GM18517 (cell line): ENCODE measurements at regions not wholly inside any gene's neighbourhood (a gene's known extent, or its start where the extent isn't known, plus 50 kb on each side); places are given as distances from the start of the nearest gene placed in this dataset.
"Not testable (repeated sequence)": the region's sequence is repeated elsewhere in the genome, so short reads cannot be mapped to it uniquely, and the experiment has no call there.

Experiments used
- ATAC-seq: cut with Tn5 transposase; IDR thresholded peaks from one replicate; pipeline ENCODE4 v1.9.1; 2021; ENCODE audit warnings: mild to moderate bottlenecking, moderate library complexity; ENCODE audit not compliant: unreplicated experiment

- ATAC-seq: no peak
Observed at GRCh38 chr9:107805201-107805600, 315.6 kb upstream of the KLF4 start.

DNA sequence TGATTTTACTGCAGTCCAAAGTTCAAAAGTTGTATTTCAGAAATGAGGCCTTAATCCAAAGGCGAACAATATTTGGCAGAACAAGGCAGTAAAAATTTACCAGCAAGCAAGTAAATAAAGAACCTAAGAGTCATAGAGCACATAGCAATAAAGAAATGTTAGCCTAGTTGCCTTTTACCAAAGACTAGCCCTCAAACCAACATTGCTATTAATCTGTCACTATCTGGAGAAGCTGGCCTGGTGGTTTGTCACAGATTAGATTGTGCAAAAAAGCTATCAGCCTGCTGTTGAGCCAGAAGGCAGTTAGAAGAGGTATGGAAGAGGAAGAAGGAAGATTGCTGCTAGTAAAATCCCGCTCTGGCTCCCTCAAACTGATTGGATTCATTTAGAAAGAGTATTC is 304.7 kb upstream of the KLF4 start:
- no peak for ATAC-seq

DNA sequence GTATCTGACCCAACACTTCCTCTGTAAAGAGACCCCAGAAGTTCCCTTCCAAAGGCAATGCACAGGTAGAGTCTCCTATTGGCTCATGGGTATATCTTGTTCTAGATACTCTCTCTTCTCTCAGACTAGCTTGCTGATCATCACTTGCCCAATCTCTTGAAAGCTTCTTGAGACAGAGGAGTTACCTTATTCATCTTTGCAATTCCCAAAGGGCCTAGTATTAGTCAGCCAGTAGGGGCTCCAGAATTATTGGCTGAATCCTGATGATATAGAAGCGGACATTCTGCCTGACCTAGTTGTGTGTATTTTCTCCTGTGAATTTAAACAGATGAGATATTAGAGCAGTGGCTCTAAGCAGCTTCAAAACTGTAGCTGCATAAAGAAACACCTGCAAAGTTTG is 304.0 kb upstream of the KLF4 start:
- ATAC-seq: no peak

DNA sequence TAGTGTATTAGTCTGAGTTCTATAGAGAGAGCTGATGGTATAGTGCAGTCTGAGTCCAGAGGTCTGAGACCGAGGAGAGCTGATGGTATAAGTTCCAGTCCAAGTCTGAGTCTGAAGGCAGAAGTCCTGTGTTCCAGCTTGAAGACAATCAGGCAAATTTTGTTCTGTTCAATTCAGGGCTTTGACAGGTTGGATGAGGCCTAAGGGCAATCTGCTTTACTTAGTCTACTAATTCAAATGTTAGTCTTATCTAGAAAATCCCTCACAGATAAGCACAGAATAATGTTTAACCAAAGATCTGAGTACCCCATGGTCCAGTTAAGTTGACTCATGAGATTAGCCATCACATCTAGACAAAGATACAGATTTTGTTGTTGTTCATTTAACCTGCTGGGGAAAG is 303.0 kb upstream of the KLF4 start:
- no peak for ATAC-seq

DNA sequence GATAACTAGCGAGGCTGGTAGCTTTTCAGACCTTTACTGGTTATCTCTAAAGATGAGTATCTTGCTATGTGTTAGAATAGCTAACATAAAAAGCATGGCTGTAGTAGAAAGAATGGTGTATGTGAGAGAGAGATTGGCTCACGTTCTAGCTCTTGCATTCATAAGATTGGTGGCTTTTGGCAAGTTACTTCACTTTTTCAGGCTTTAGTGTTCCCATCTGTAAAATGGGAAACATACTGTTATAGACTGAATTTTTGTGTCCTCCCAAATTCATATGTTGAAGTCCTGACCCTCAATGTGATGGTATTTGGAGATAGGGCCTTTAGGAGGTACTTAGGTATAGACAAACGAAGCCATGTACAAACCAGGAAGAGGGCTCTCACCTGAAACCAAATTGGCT is 302.4 kb upstream of the KLF4 start:
- no peak for ATAC-seq

DNA sequence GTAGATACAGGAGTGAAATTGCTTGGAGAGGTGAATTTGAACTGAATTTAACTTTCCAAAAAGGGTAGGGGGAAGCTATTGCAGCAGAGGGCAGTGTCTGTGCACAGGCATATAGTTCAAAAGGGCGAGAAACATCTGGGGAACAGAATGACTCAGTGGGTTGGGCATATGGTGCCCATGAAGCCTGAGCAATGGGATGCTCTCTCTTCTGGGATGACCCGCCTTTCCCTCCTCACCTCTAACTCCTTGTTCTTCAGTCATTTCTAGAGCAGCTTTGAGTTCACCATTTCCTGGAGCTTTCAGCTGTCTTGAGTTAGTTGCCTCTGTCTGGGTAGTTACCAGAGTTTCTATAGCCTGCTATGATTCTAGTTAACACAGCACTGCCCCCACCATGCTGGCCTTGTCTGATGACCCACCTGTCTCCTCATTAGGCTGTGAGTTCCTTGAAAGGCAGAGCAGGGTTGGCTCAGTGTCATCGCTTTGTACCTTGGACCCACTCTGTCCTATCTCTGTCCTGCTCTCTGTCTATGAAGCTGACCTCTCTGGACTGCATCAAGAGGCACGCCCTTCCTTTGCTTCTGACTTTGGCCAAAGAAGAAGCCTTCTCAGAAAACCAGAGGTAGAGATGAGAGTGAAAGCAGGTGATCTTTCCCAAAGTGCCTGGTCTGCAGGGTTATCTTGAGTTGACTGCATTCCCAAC is 299.6 kb upstream of the KLF4 start:
- no peak for ATAC-seq

DNA sequence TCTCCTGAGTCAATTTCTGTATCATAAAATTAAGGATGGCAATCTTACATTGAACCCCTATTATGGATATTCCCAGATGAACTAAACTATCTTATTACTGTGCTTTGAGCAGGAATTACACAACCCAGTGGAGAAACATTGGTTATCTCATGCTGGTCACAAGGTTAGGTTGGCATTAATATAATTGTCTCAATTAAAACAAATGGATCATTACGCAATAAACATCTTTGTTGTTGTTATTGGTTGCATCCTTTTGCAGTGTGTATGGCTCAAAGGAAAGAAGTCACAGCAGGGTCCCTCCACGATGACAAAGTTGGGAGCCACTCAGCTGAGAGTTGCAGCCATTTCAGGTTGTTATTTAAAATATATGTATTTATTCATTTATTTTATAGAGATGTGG is 297.0 kb upstream of the KLF4 start:
- ATAC-seq: no peak

DNA sequence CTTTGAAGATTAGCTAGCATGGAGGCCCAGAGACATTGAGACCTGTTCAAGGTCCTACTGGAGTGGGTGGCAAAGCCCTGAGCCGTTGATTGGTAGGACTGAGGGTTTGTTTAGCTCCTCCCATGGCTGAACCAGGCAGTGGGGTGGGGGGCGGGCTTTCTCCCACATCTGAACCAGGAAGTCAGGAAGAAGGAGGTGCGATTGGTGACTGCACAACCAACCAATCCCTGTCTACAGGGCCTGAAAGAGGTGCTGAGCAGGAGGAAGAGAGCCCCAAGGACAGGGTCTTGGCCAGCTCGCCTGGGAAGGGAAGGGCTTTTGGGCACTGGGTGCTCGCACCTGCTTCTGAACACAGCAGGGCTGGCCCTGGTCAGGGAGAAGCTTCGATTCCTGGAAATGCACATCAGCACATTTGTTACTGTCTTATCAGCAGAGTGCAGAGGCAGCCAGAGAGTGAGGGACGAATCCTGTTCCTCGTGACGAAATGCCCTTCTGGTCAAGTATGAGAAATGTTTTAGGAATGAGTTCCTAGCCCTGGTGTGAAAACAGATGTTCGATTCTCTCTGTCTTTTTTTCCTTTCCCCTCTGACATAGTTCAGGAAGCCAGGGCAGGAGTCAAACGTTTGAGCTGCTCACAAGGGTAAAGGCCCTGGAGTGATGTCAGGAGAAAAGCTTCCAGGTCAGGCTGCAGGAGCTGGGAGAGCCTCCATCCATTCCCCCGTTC is 294.8 kb upstream of the KLF4 start:
- ATAC-seq: no peak

- ATAC-seq: no peak
Observed at GRCh38 chr9:107782789-107783188, 293.2 kb upstream of the KLF4 start.

DNA sequence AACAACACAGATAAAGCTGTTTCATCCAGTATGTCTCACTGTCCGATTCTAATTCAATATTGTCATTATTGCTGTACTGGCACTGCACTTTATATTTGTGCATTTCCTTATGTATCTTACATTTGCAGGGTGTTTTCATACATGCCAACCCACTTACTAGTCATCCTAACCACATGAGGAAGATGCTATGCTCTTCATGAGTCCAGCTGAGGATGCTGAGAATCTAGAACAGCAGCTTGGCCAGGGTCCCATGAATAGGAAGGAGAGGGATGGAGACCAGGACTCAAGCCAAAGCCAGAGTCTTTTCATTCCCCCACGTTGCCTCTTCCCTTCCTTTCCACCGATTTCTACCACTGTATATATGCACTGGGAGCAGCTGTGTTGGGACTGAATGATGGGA is 292.8 kb upstream of the KLF4 start:
- no peak for ATAC-seq

GRCh38 chr9:107780960-107781359 is 291.4 kb upstream of the KLF4 start:
- no peak for ATAC-seq

DNA sequence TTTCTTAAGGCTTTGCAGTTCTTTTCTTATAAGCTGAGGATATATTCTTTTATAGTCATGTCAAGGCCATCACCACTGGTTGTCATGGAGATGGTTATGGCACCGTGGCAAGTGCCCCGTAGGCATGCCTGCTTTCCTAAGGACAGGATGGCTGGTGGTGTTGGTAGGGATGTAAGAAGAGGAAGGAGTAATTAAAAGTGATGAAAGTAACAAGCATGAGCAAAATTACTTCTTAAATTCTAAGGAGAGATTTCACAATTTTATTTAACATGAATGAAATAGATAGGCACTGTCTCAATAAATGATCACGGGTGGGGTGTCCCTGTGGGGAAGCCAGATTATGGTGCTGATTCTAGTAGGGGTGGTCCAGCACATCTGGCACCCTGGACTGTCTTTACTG is 290.2 kb upstream of the KLF4 start:
- no peak for ATAC-seq

DNA sequence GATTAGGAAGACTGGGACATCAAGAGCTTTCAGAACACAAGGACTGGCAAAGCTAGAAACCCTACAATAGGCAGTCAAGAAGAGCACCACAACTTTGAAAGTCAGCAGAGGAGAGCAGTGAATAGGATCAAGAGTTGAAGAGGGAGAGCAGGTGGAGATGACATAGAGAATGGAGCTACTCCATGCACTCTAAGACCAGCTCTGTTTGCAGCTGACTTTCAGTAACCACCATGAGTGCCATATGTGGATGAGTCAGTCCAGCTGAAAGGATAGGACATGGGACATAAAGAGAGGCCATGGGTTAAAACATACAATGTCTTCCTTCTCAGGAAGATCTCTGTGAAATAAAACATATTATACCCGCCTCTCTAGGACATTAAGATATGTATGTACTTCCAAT is 289.1 kb upstream of the KLF4 start:
- ATAC-seq: no peak

DNA sequence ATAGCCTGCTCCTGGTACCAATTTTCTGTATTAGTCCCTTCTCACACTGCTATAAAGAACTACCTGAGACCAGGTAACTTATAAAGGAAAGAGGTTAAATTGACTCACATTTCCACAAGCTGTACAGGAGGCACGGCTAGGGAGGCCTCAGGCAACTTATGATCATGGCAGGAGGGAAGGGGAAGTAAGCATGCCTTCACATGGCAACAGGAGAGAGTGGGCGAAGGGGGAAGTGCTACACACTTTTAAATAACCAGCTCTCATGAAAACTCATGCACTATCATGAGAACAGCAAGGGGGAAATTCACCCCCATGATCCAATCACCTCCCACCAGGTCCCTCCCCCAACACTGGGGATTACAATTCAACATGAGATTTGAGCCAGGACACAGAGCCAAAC is 284.5 kb upstream of the KLF4 start:
- not testable (repeated sequence) for ATAC-seq

- no peak for ATAC-seq
Observed at GRCh38 chr9:107772988-107773387, 283.4 kb upstream of the KLF4 start.

- ATAC-seq: no peak
Observed at GRCh38 chr9:107770716-107771115, 281.1 kb upstream of the KLF4 start.

- ATAC-seq: no peak
Observed at GRCh38 chr9:107768224-107768623, 278.7 kb upstream of the KLF4 start.

- ATAC-seq: no peak
Observed at GRCh38 chr9:107767711-107768110, 278.1 kb upstream of the KLF4 start.

DNA sequence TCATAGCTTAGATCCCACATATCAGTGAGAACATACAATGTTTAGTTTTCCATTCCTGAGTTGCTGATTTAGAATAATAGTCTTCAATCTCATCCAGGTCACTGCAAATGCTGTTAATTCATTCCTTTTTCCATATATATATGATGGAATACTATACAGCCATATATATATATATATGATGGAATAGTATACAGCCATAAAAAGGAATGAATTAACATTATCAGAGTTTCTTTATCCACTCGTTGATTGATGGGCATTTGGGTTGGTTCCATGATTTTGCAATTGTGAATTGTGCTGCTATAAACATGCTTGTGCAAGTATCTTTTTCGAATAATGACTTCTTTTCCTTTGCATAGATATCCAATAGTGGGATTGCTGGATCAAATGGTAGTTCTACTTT is 273.9 kb upstream of the KLF4 start:
- not testable (repeated sequence) for ATAC-seq

- no peak for ATAC-seq
Observed at GRCh38 chr9:107761307-107761706, 271.7 kb upstream of the KLF4 start.

DNA sequence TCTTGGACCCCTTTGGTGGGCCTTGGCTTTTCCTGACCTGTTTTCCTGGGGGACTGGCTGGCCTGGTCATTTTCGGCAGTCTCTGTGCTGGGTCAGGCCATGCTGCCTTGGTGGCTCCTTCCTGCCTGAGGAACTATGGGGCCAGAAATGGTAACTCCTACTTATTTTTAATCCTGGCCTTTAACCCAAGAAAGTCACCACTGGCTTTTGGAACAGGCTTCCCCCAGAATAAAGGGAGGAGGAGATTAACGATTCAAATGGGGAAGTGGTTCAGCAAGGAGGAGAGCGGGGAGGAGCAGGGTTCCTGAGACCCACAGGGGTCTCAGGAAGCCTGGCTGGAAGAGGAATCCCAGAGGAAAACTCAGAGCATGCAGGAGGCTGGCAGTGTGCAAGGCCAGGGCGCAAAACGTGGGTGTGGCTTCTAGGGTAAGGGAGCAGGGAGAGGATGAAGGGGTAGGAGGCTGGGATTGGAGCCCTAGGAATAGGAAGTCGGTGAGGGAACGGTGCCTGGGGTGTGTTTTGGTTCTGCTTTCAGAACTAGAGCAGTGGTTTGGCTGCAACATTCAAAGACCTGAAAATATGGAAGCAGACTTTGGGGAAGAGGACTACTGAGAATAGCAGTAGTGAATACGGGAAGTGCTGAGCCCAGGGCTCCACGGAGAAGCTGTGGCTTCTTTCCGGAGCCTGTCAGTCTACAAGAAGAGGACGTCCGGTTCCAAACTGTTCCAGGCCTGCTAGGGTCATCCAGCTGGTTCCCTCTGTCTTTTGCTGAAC is 271.1 kb upstream of the KLF4 start:
- no peak for ATAC-seq

DNA sequence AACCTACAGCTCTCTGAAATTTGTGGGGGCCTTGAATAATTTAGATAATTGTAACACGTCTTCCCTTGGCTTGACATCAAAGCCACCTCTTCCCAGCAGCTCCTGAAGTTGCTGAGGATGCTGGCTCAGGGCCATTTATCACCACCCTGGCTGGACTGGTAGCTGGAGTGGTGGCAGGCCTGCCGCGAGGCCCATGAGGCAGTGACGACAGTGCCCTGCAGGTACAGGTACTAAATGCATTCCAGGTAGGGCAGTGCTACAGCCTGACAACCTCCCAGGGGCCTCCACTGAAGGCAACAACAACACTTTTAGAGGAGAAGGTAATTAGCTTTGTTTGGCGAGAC is 270.2 kb upstream of the KLF4 start:
- ATAC-seq: no peak
